ENCODE measurements at regions not wholly inside any gene's neighbourhood (a gene's known extent, or its start where the extent isn't known, plus 50 kb on each side); places are given as distances from the start of the nearest gene placed in this dataset.

GRCh38 chr5:8868283-8868682 lies 677.6 kb downstream of the SEMA5A start:
- TF ChIP-seq CTCF (IDR thresholded peaks at IDR 0.05; ENCODE audit: low read depth, low read length, poor library complexity, severe bottlenecking) (no peak), EZH2phosphoT487 (IDR thresholded peaks at IDR 0.05; ENCODE audit: borderline replicate concordance, low read length) (no peak)
